HG03097 (cell line): ENCODE measurements at regions not wholly inside any gene's neighbourhood (a gene's known extent, or its start where the extent isn't known, plus 50 kb on each side); places are given as distances from the start of the nearest gene placed in this dataset.

Source experiments
- ATAC-seq: cut with Tn5 transposase; IDR thresholded peaks from one replicate; pipeline ENCODE4 v1.9.1; 2021; ENCODE audit not compliant: unreplicated experiment, low FRiP score

GRCh38 chr2:18104595-18105224, 226.2 kb downstream of the KCNS3 start:
- no peak for ATAC-seq

GRCh38 chr2:18096836-18097405, 218.5 kb downstream of the KCNS3 start:
- ATAC-seq: no peak

GRCh38 chr2:18094277-18094676, 215.8 kb downstream of the KCNS3 start:
- ATAC-seq: no peak

- no peak for ATAC-seq
Measured at GRCh38 chr2:18093196-18093595, 214.7 kb downstream of the KCNS3 start.

GRCh38 chr2:18092760-18093159, 214.3 kb downstream of the KCNS3 start:
- ATAC-seq: no peak

GRCh38 chr2:18085593-18085992, 207.1 kb downstream of the KCNS3 start:
- ATAC-seq: no peak

- no peak for ATAC-seq
Measured at GRCh38 chr2:18084376-18084775, 205.9 kb downstream of the KCNS3 start.

- ATAC-seq: no peak
Measured at GRCh38 chr2:18083806-18084205, 205.3 kb downstream of the KCNS3 start.

GRCh38 chr2:18078216-18078615, 199.7 kb downstream of the KCNS3 start:
- ATAC-seq: no peak

GRCh38 chr2:18077704-18078103, 199.2 kb downstream of the KCNS3 start:
- no peak for ATAC-seq

GRCh38 chr2:18077231-18077630, 198.8 kb downstream of the KCNS3 start:
- ATAC-seq: no peak

GRCh38 chr2:18074476-18074875, 196.0 kb downstream of the KCNS3 start:
- no peak for ATAC-seq

GRCh38 chr2:18073601-18074000, 195.1 kb downstream of the KCNS3 start:
- no peak for ATAC-seq

GRCh38 chr2:18067588-18068384, 189.3 kb downstream of the KCNS3 start:
- ATAC-seq: no peak

- no peak for ATAC-seq
Measured at GRCh38 chr2:18066894-18067293, 188.4 kb downstream of the KCNS3 start.

- no peak for ATAC-seq
Measured at GRCh38 chr2:18066066-18066465, 187.6 kb downstream of the KCNS3 start.

- ATAC-seq: no peak
Measured at GRCh38 chr2:18065249-18065648, 186.8 kb downstream of the KCNS3 start.

- no peak for ATAC-seq
Measured at GRCh38 chr2:18063826-18064470, 185.5 kb downstream of the KCNS3 start.

GRCh38 chr2:18062892-18063291, 184.4 kb downstream of the KCNS3 start:
- no peak for ATAC-seq

- ATAC-seq: no peak
Measured at GRCh38 chr2:18061717-18062116, 183.2 kb downstream of the KCNS3 start.

- no peak for ATAC-seq
Measured at GRCh38 chr2:18057657-18058056, 179.2 kb downstream of the KCNS3 start.
